IMR-90 (cell line): ENCODE measurements at regions not wholly inside any gene's neighbourhood (a gene's known extent, or its start where the extent isn't known, plus 50 kb on each side); places are given as distances from the start of the nearest gene placed in this dataset.
A peak's percentile ranks its signal among the peaks of the same experiment; 100 is the strongest.

ENCODE experiments used
- ATAC-seq: fragments of 200-7000 bp; cut with Tn5 transposase; 2 replicates; pipeline ENCODE4 v1.9.1; 2020; ENCODE audit warnings: low read depth, mild to moderate bottlenecking, moderate library complexity
- BruUV-seq: library from RNA; stranded (reverse); fragments of 400-500 nt; replicated peaks from 2 replicates; lab custom pipeline; 2021; lab: Mats Ljungman, UMichigan
- CTCF ChIA-PET: fragments of 300-600 bp; formaldehyde crosslinking; extraction: SDS; loops from one replicate; lab custom pipeline; 2021; ENCODE audit warnings: antibody characterized with exemption; lab: Yijun Ruan, JAX
- POLR2A ChIA-PET: fragments of 300-600 bp; sonication (Branson Sonifier 250); formaldehyde crosslinking; loops from one replicate; lab custom pipeline; 2022; ENCODE audit warnings: antibody characterized with exemption; ENCODE audit not compliant: unreplicated experiment; lab: Charles Lee
- DNase-seq: peaks from one replicate; pipeline ENCODE4 v3.0.0; 2013
- H2AFZ ChIP-seq: replicated peaks from 2 replicates; pipeline ENCODE3; 2013; ENCODE audit warnings: low read length, mild to moderate bottlenecking; ENCODE audit not compliant: poor library complexity
- H2AK5ac ChIP-seq: 2 replicates; pipeline ENCODE4 v1.6.1; 2013; ENCODE audit warnings: low read depth, low read length, inconsistent platforms
- H2AK9ac ChIP-seq: replicated peaks from 2 replicates; pipeline ENCODE3; 2013; ENCODE audit warnings: mild to moderate bottlenecking, low read depth, low read length, moderate library complexity; ENCODE audit not compliant: poor library complexity
- H2BK120ac ChIP-seq: 2 replicates; pipeline ENCODE4 v1.6.1; 2013; ENCODE audit warnings: low read depth, low read length, inconsistent platforms
- H2BK15ac ChIP-seq: 3 replicates; pipeline ENCODE4 v1.6.1; 2013; ENCODE audit warnings: low read depth, low read length, inconsistent platforms
- H2BK20ac ChIP-seq: 2 replicates; pipeline ENCODE4 v1.6.1; 2013; ENCODE audit warnings: low read depth, mild to moderate bottlenecking, inconsistent platforms, low read length, moderate library complexity
- H2BK5ac ChIP-seq: 2 replicates; pipeline ENCODE4 v1.6.1; 2013; ENCODE audit warnings: mild to moderate bottlenecking, low read depth, low read length, inconsistent platforms; ENCODE audit not compliant: poor library complexity, severe bottlenecking
- H3K14ac ChIP-seq: replicated peaks from 2 replicates; pipeline ENCODE4 v1.6.1; 2013; ENCODE audit warnings: low read depth, low read length, inconsistent platforms
- H3K18ac ChIP-seq: 2 replicates; pipeline ENCODE4 v1.6.1; 2013; ENCODE audit warnings: low read depth, low read length, control low read depth
- H3K23ac ChIP-seq: 2 replicates; pipeline ENCODE4 v1.6.1; 2013; ENCODE audit warnings: low read depth, low read length, inconsistent platforms
- H3K27ac ChIP-seq: 2 replicates; pipeline ENCODE4 v1.5.1; 2013; ENCODE audit warnings: mild to moderate bottlenecking, control low read depth, low read length; ENCODE audit not compliant: insufficient read depth
- H3K27me3 ChIP-seq: 2 replicates; pipeline ENCODE4 v1.6.1; 2013; ENCODE audit warnings: low read length; ENCODE audit not compliant: control insufficient read depth, insufficient read depth
- H3K36me3 ChIP-seq: 2 replicates; pipeline ENCODE4 v1.6.1; 2013; ENCODE audit warnings: low read length, mixed read lengths; ENCODE audit not compliant: control insufficient read depth, insufficient read depth
- H3K4ac ChIP-seq: 2 replicates; pipeline ENCODE4 v1.6.1; 2013; ENCODE audit warnings: low read depth, low read length, inconsistent platforms
- H3K4me1 ChIP-seq: 2 replicates; pipeline ENCODE4 v1.6.1; 2013; ENCODE audit warnings: low read length, mixed read lengths; ENCODE audit not compliant: control insufficient read depth, insufficient read depth
- H3K4me2 ChIP-seq: 2 replicates; pipeline ENCODE4 v1.6.1; 2013; ENCODE audit warnings: low read depth, mild to moderate bottlenecking, control low read depth, low read length, moderate library complexity
- H3K4me3 ChIP-seq: 2 replicates; pipeline ENCODE4 v1.5.1; 2013; ENCODE audit warnings: low read depth, mild to moderate bottlenecking, control low read depth, low read length, moderate library complexity; ENCODE audit not compliant: insufficient read depth
- H3K56ac ChIP-seq: 2 replicates; pipeline ENCODE4 v1.6.1; 2013; ENCODE audit warnings: low read length, inconsistent platforms; ENCODE audit not compliant: insufficient read depth; ENCODE audit errors: extremely low read depth
- H3K79me1 ChIP-seq, 2 experiments: 2 replicates each; pipeline ENCODE4 v1.6.1; 2013; ENCODE audit warnings: low read length in 2 of 2, inconsistent platforms in 1 of 2, low read depth in 1 of 2
- H3K9ac ChIP-seq: 2 replicates; pipeline ENCODE4 v1.6.1; 2013; ENCODE audit warnings: low read depth, low read length, control low read depth
- H3K9me1 ChIP-seq: 2 replicates; pipeline ENCODE4 v1.6.1; 2013; ENCODE audit warnings: low read length, inconsistent platforms; ENCODE audit not compliant: insufficient read depth
- H3K9me3 ChIP-seq: 2 replicates; pipeline ENCODE4 v1.6.1; 2013; ENCODE audit warnings: low read length; ENCODE audit not compliant: control insufficient read depth, insufficient read depth
- H4K20me1 ChIP-seq: 2 replicates; pipeline ENCODE4 v1.6.1; 2013; ENCODE audit warnings: low read length, inconsistent platforms; ENCODE audit not compliant: insufficient read depth
- H4K5ac ChIP-seq: 2 replicates; pipeline ENCODE4 v1.6.1; 2013; ENCODE audit warnings: mild to moderate bottlenecking, low read depth, low read length, control low read depth
- H4K8ac ChIP-seq, 2 experiments: 2 replicates each; pipeline ENCODE4 v1.6.1; 2013; ENCODE audit warnings: low read depth in 2 of 2, low read length in 2 of 2, control low read depth in 1 of 2, inconsistent platforms in 1 of 2
- H4K91ac ChIP-seq: 2 replicates; pipeline ENCODE4 v1.6.1; 2013; ENCODE audit warnings: low read depth, low read length, inconsistent platforms; ENCODE audit not compliant: insufficient read depth
- RAD21 ChIP-seq: IDR thresholded peaks from 2 replicates; pipeline ENCODE4 v1.6.1; 2012; ENCODE audit warnings: low read length, improper control_type of control experiment
- SMC3 ChIP-seq: fragments of 150-350 bp; IDR thresholded peaks from 2 replicates; pipeline ENCODE4 v1.6.1; 2016; ENCODE audit warnings: low read depth, mild to moderate bottlenecking, antibody characterized with exemption, low read length, moderate library complexity
- WGBS, 2 experiments: methylation state at CpG; one replicate each; pipeline versions ENCODE4 v1.1.5 to v1.1.7; 2013; ENCODE audit warnings: missing lambda C conversion rate in 2 of 2; ENCODE audit not compliant: insufficient read length in 1 of 2; ENCODE audit errors: extremely low coverage in 2 of 2; 5-methylcytosine and 5-hydroxymethylcytosine counted together
- dilution Hi-C: fragments of 300-500 bp; cut with HindIII; formaldehyde crosslinking; loops from one replicate; pipeline ENCODE4 v1.14.3; 2018; ENCODE audit warnings: low sequenced_read_pairs; ENCODE audit not compliant: unreplicated experiment
- in situ Hi-C: fragments of 300-500 bp; cut with MboI; formaldehyde crosslinking; loops from 3 replicates; pipeline ENCODE4 v1.14.3; 2019; ENCODE audit warnings: low sequenced_read_pairs, inconsistent platforms, mixed read lengths
- intact Hi-C: fragments of 100-400 bp; cut with micrococcal nuclease; formaldehyde crosslinking; loops from 2 replicates; pipeline ENCODE4 v1.10.0; 2022
- TF ChIP-seq, protein P1 (sequence below): conservative IDR thresholded peaks from 2 replicates; pipeline ENCODE4 v1.5.1; 2012; ENCODE audit warnings: mild to moderate bottlenecking, low read depth, low read length, improper control_type of control experiment

DNA sequence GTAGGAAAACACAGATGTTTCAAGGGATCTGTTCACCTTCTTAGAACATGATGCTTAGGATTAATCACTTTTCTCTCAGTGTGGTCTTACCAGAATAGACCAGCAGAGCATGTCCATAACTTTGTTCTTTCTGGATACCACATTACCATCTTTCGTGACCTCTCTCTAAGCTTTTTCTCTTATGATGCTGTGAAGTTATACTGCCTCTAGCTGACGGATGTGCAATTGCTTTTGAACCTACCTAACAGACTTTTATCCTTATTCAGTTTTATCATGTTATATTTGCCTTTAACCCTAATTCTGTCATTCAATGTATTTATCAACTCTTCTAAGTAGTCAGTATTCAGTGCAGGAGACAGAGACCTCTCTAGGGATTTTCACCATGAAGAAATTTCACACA lies 246.7 kb downstream of the DACT1 start:
- POLR2A ChIA-PET: no interaction called here
- intact Hi-C loops (no loop called here), in situ Hi-C loops (no loop called here), dilution Hi-C loops (no loop called here)
- Histone ChIP-seq H2AK9ac (no peak overlapping the region), H3K4me1 (peaks cover 6% of the 10 kb centered on the region), H2BK15ac (no peak overlapping the region), H4K20me1 (no peaks in the 10 kb centered on the region), H3K36me3 (no peaks in the 10 kb centered on the region), H3K14ac (no peak overlapping the region), H3K9ac (no peak overlapping the region), H4K91ac (no peak overlapping the region), H2BK5ac (no peak overlapping the region), H3K56ac (no peak overlapping the region), H3K27ac (no peak overlapping the region), H2BK120ac (no peak overlapping the region), H2AK5ac (no peak overlapping the region), H3K4me3 (no peak overlapping the region), H3K4ac (no peak overlapping the region), H3K23ac (no peak overlapping the region), H3K18ac (no peak overlapping the region), H3K4me2 (no peak overlapping the region), H3K9me3 (no peaks in the 10 kb centered on the region), H3K9me1 (no peaks in the 10 kb centered on the region; the same call in 1 of the 2 replicates), H2BK20ac (no peak overlapping the region), H3K79me1 (no peaks in the 10 kb centered on the region), H3K27me3 (peaks cover 2% of the 10 kb centered on the region; the same call in 1 of the 2 replicates), H4K8ac (no peak overlapping the region), H2AFZ (no peak overlapping the region), H4K5ac (no peak overlapping the region)
- DNase-seq: no peak
- BruUV-seq: no TSS peak
- no peak for ATAC-seq
- no CpG with 5 or more reads among the region's 2 CpGs for WGBS, 2 experiments
- CTCF ChIA-PET: interaction anchor here (0.8 kb wide), 1 partner anchor 11 kb away, joined by 3 read pairs; no protein-coding TSS in a partner anchor
- TF ChIP-seq SMC3 (no peak), RAD21 (peak; percentile 11; the same call in 1 of the 2 replicates)
- TF ChIP-seq, protein P1, sequence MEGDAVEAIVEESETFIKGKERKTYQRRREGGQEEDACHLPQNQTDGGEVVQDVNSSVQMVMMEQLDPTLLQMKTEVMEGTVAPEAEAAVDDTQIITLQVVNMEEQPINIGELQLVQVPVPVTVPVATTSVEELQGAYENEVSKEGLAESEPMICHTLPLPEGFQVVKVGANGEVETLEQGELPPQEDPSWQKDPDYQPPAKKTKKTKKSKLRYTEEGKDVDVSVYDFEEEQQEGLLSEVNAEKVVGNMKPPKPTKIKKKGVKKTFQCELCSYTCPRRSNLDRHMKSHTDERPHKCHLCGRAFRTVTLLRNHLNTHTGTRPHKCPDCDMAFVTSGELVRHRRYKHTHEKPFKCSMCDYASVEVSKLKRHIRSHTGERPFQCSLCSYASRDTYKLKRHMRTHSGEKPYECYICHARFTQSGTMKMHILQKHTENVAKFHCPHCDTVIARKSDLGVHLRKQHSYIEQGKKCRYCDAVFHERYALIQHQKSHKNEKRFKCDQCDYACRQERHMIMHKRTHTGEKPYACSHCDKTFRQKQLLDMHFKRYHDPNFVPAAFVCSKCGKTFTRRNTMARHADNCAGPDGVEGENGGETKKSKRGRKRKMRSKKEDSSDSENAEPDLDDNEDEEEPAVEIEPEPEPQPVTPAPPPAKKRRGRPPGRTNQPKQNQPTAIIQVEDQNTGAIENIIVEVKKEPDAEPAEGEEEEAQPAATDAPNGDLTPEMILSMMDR: peak; percentile 14; the same call in 1 of the 2 replicates
